Loucy (cell line): ENCODE measurements at regions not wholly inside any gene's neighbourhood (a gene's known extent, or its start where the extent isn't known, plus 50 kb on each side); places are given as distances from the start of the nearest gene placed in this dataset.

ENCODE experiments used
- H2AFZ ChIP-seq: fragments of 200-600 bp; sonication (generic); 2 replicates; pipeline ENCODE4 v1.6.0; 2016; ENCODE audit warnings: antibody characterized with exemption, mild to moderate bottlenecking, low read length, moderate library complexity
- H3F3A ChIP-seq: fragments of 200-600 bp; 2 replicates; pipeline ENCODE4 v1.6.0; 2016; ENCODE audit warnings: antibody characterized with exemption, low read depth, mild to moderate bottlenecking
- H3K27me3 ChIP-seq: fragments of 200-600 bp; sonication (generic); 2 replicates; pipeline ENCODE4 v1.6.1; 2014; ENCODE audit warnings: low read length, mild to moderate bottlenecking; ENCODE audit not compliant: insufficient read depth, poor library complexity, severe bottlenecking
- H3K36me3 ChIP-seq: fragments of 200-600 bp; sonication (generic); 2 replicates; pipeline ENCODE4 v1.6.1; 2016; ENCODE audit warnings: low read length; ENCODE audit not compliant: insufficient read depth
- H3K4me1 ChIP-seq: fragments of 200-600 bp; sonication (generic); 2 replicates; pipeline ENCODE4 v1.5.1; 2014; ENCODE audit warnings: low read length, mild to moderate bottlenecking; ENCODE audit not compliant: insufficient read depth, poor library complexity, severe bottlenecking
- H3K4me2 ChIP-seq: fragments of 200-600 bp; sonication (generic); 2 replicates; pipeline ENCODE4 v1.6.0; 2014; ENCODE audit warnings: antibody characterized with exemption, low read length, low read depth, mild to moderate bottlenecking; ENCODE audit not compliant: poor library complexity, severe bottlenecking
- H3K4me3 ChIP-seq: fragments of 200-600 bp; sonication (generic); 2 replicates; pipeline ENCODE4 v1.5.1; 2014; ENCODE audit warnings: low read length, mild to moderate bottlenecking, mixed read lengths; ENCODE audit not compliant: poor library complexity, severe bottlenecking
- H3K79me2 ChIP-seq: fragments of 200-600 bp; sonication (generic); 2 replicates; pipeline ENCODE4 v1.6.1; 2014; ENCODE audit warnings: low read length; ENCODE audit not compliant: insufficient read depth
- H3K9ac ChIP-seq: fragments of 200-600 bp; sonication (generic); 2 replicates; pipeline ENCODE4 v1.6.0; 2014; ENCODE audit warnings: mild to moderate bottlenecking, low read depth, low read length, moderate library complexity; ENCODE audit not compliant: poor library complexity, severe bottlenecking
- H3K9me2 ChIP-seq: fragments of 200-600 bp; sonication (generic); replicated peaks from 2 replicates; pipeline ENCODE4 v1.6.1; 2016; ENCODE audit warnings: low read depth, low read length, mixed read lengths
- H3K9me3 ChIP-seq: fragments of 200-600 bp; sonication (generic); 2 replicates; pipeline ENCODE4 v1.6.1; 2014; ENCODE audit warnings: mild to moderate bottlenecking, antibody characterized with exemption, low read length, low read depth; ENCODE audit not compliant: insufficient read depth
- H4K20me1 ChIP-seq: fragments of 200-600 bp; sonication (generic); 2 replicates; pipeline ENCODE4 v1.6.0; 2014; ENCODE audit warnings: antibody characterized with exemption, low read length, mild to moderate bottlenecking; ENCODE audit not compliant: insufficient read depth, poor library complexity, severe bottlenecking
- CTCF ChIP-seq: fragments of 200-600 bp; sonication (generic); conservative IDR thresholded peaks from 2 replicates; pipeline ENCODE4 v1.5.1; 2014; ENCODE audit warnings: mild to moderate bottlenecking, antibody characterized with exemption, low read length
- EZH2phosphoT487 ChIP-seq: fragments of 200-600 bp; IDR thresholded peaks from 2 replicates; pipeline ENCODE4 v1.6.1; 2018; ENCODE audit warnings: antibody characterized with exemption, mild to moderate bottlenecking, moderate library complexity, borderline replicate concordance

DNA sequence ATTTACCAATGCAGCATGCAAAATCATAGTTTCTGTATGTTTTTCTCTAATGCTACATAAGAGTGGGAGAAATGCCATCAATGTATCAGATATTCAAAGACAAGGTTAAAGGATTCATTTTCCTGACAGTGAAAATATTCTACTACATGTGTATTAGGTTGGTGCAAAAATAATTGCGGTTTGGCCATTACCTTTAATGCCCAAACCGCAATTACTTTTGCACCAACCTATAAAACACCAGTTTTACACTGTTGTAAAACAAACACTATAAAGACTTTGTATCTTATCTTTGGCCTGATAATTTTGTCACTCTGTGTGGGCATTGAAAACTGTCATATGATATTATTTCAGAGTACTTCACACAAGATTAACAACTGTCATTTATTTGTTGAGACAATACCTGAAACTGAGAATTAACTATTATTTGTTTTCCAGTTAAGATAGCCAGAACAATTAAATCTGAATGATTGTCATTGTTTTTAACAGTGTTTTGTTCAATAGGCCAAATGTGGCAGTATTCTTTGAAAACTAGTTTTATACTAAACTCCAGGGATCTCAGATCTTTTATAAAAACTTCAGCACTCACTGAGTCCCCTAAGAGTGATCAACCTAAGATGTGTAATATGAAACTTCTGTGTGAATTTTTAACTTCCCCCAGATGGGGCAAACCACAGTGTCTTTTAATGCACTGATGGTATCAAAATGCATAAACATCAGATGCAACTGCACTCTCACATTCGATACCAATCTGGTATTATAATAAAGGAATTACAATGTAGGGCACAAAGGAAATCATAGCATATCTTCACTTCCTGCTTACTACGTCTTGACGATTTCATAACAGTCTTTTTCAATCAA is 53.8 kb upstream of the FBN2 start:
- no peaks in the 10 kb centered on the region for H4K20me1 ChIP-seq
- H3K9me2 ChIP-seq, result no peaks in the 10 kb centered on the region
- H3K79me2 ChIP-seq, result no peaks in the 10 kb centered on the region
- no peak overlapping the region for H3K4me3 ChIP-seq
- H3K27me3 ChIP-seq, result no peaks in the 10 kb centered on the region
- no peaks in the 10 kb centered on the region for H3K36me3 ChIP-seq
- H3K9me3 ChIP-seq, result no peaks in the 10 kb centered on the region
- TF ChIP-seq CTCF (no peak), EZH2phosphoT487 (no peak)
- H3K4me1 ChIP-seq, result no peaks in the 10 kb centered on the region
- H3K9ac ChIP-seq, result no peak overlapping the region
- H3F3A ChIP-seq, result no peaks in the 10 kb centered on the region
- H3K4me2 ChIP-seq, result no peak overlapping the region
- no peak overlapping the region for H2AFZ ChIP-seq

GRCh38 chr5:128596071-128596470 is 58.0 kb upstream of the FBN2 start:
- no peaks in the 10 kb centered on the region for H4K20me1 ChIP-seq
- H3K4me1 ChIP-seq, result no peaks in the 10 kb centered on the region
- no peak overlapping the region for H3K4me2 ChIP-seq
- H3K27me3 ChIP-seq, result no peaks in the 10 kb centered on the region
- H3K9me2 ChIP-seq, result no peaks in the 10 kb centered on the region
- no peak overlapping the region for H3K9ac ChIP-seq
- no peaks in the 10 kb centered on the region for H3K79me2 ChIP-seq
- no peak overlapping the region for H2AFZ ChIP-seq
- H3F3A ChIP-seq, result no peaks in the 10 kb centered on the region
- H3K36me3 ChIP-seq, result no peaks in the 10 kb centered on the region
- TF ChIP-seq EZH2phosphoT487, result no peak
- TF ChIP-seq CTCF, result no peak
- no peak overlapping the region for H3K4me3 ChIP-seq
- no peaks in the 10 kb centered on the region for H3K9me3 ChIP-seq

DNA sequence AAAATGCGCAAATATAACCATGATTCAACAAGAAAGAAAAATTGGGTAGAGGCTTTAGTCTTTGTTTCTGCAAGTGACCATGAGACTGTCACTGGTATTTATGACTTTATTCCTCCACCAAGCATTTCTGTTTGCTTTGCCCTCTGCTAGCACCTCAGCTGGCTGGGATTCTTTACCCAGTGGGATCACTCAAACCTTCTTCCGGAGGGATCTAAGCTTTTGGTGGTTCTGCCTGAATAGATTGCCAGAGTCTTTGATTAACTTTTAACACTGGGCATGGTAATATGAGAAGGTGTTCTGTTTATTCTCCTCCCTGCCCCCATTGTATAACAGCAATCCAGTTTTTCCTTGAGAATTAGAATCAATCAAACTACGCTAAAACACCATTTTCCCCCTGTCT is 59.1 kb upstream of the FBN2 start:
- Histone ChIP-seq H3K9ac (no peak overlapping the region), H3K4me1 (no peaks in the 10 kb centered on the region), H3K36me3 (no peaks in the 10 kb centered on the region), H3K9me3 (no peaks in the 10 kb centered on the region), H3K79me2 (no peaks in the 10 kb centered on the region), H3K4me2 (no peak overlapping the region), H3K4me3 (no peak overlapping the region), H3K9me2 (no peaks in the 10 kb centered on the region), H4K20me1 (no peaks in the 10 kb centered on the region), H3F3A (no peaks in the 10 kb centered on the region), H2AFZ (no peak overlapping the region), H3K27me3 (no peaks in the 10 kb centered on the region)
- TF ChIP-seq CTCF (no peak), EZH2phosphoT487 (no peak)
